Aorta (tissue), 5 donors: ENCODE measurements at regions not wholly inside any gene's neighbourhood (a gene's known extent, or its start where the extent isn't known, plus 50 kb on each side); places are given as distances from the start of the nearest gene placed in this dataset.

Experiments
- ATAC-seq: fragments of 200-7000 bp; cut with Tn5 transposase; one replicate; pipeline ENCODE4 v1.9.1; 2022; ENCODE audit warnings: moderate library complexity; ENCODE audit not compliant: low FRiP score
- DNase-seq, 2 donors: peaks; one replicate each; pipeline ENCODE4 v3.0.0-alpha.2; 2020
- H3K27ac ChIP-seq, 2 donors: one replicate each; pipeline ENCODE4 v1.5.1; 2013; ENCODE audit warnings: low read length in 2 of 2, mild to moderate bottlenecking in 2 of 2, moderate library complexity in 2 of 2, control low read depth in 1 of 2, inconsistent platforms in 1 of 2, low read depth in 1 of 2
- H3K27me3 ChIP-seq, 2 donors: one replicate each; pipeline ENCODE4 v1.6.1; 2013; ENCODE audit warnings: control low read depth in 1 of 2, low read length in 1 of 2, mild to moderate bottlenecking in 1 of 2, moderate library complexity in 1 of 2; ENCODE audit not compliant: insufficient read depth in 2 of 2, control insufficient read depth in 1 of 2
- H3K36me3 ChIP-seq, 2 donors: one replicate each; pipeline ENCODE4 v1.6.1; 2013; ENCODE audit warnings: control low read depth in 1 of 2, low read length in 1 of 2, mild to moderate bottlenecking in 1 of 2; ENCODE audit not compliant: insufficient read depth in 2 of 2, control insufficient read depth in 1 of 2
- H3K4me1 ChIP-seq, 2 donors: one replicate each; pipeline ENCODE4 v1.6.1; 2013; ENCODE audit warnings: low read length in 2 of 2, control low read depth in 1 of 2, mild to moderate bottlenecking in 1 of 2, moderate library complexity in 1 of 2; ENCODE audit not compliant: insufficient read depth in 2 of 2, control insufficient read depth in 1 of 2
- H3K4me3 ChIP-seq, 2 donors: one replicate each; pipeline ENCODE4 v1.5.1; 2013; ENCODE audit warnings: low read length in 2 of 2, control low read depth in 1 of 2, mild to moderate bottlenecking in 1 of 2
- H3K9me3 ChIP-seq: one replicate; pipeline ENCODE4 v1.6.1; 2013; ENCODE audit warnings: mild to moderate bottlenecking, low read length; ENCODE audit not compliant: control insufficient read depth
- WGBS, 2 donors: extraction: QIAGEN DNeasy Blood & Tissue Kit; methylation state at CpG; one replicate each; pipeline ENCODE4 v1.1.7; 2013; 5-methylcytosine and 5-hydroxymethylcytosine counted together
- intact Hi-C, 2 donors: fragments of 100-400 bp; cut with DNase I; formaldehyde crosslinking; loops; one replicate each; pipeline versions ENCODE4 v1.14.2 to v1.15.0; 2022
- donor health status: healthy with polysubstance abuse.
- donor health status: Bipolar disorder and iron deficiency.
- donor health status: DM: no; HTN: no; CAD: no.
- donor health status: DM: no; HTN: no; CAD: no.
- donor health status: DM: yes; HTN: yes; CAD: no.

- ATAC-seq = peak; percentile 83
- peak overlapping the region in 1 of 2 donors; percentile 19 for H3K27ac ChIP-seq
Observed at GRCh38 chr5:155258161-155258560, 244.6 kb downstream of the KIF4B start.

GRCh38 chr5:155259648-155260047, 246.1 kb downstream of the KIF4B start:
- no peaks in the 10 kb centered on the region for H3K9me3 ChIP-seq
- no peak overlapping the region for H3K4me3 ChIP-seq
- H3K27ac ChIP-seq = no peak overlapping the region
- ATAC-seq = no peak
- 87 to 90% methylated on average over 5 of the region's 5 CpGs for WGBS, 2 donors
- intact Hi-C loops = no loop called here
- H3K36me3 ChIP-seq = no peaks in the 10 kb centered on the region
- peaks cover 0 to 6% of the 10 kb centered on the region in 2 donors for H3K4me1 ChIP-seq
- H3K27me3 ChIP-seq = no peaks in the 10 kb centered on the region
- no peak for DNase-seq

More at GRCh38 chr5:155258161-155258560, 244.6 kb downstream of the KIF4B start:
- intact Hi-C loops = no loop called here
- peak in 1 of 2 donors; percentile 68 for DNase-seq
- WGBS, 2 donors = 2 to 5% methylated on average over 6 of the region's 6 CpGs
- no peaks in the 10 kb centered on the region for H3K27me3 ChIP-seq
- no peak overlapping the region for H3K4me3 ChIP-seq
- H3K4me1 ChIP-seq = peaks cover 0 to 6% of the 10 kb centered on the region in 2 donors
- H3K9me3 ChIP-seq = no peaks in the 10 kb centered on the region
- H3K36me3 ChIP-seq = no peaks in the 10 kb centered on the region

- no peaks in the 10 kb centered on the region for H3K27me3 ChIP-seq
- WGBS, 2 donors = 77 to 79% methylated on average over 3 of the region's 3 CpGs
- DNase-seq = no peak
- peaks cover 0 to 6% of the 10 kb centered on the region in 2 donors for H3K4me1 ChIP-seq
- no peaks in the 10 kb centered on the region for H3K36me3 ChIP-seq
- no peak overlapping the region for H3K27ac ChIP-seq
- H3K9me3 ChIP-seq = no peaks in the 10 kb centered on the region
- ATAC-seq = no peak
- no peak overlapping the region for H3K4me3 ChIP-seq
- intact Hi-C loops = no loop called here
Observed at GRCh38 chr5:155260798-155261197, 247.2 kb downstream of the KIF4B start.

- Histone ChIP-seq H3K36me3 (no peaks in the 10 kb centered on the region), H3K9me3 (no peaks in the 10 kb centered on the region), H3K4me3 (no peak overlapping the region), H3K27ac (no peak overlapping the region), H3K4me1 (no peaks in the 10 kb centered on the region), H3K27me3 (no peaks in the 10 kb centered on the region)
- 83 to 92% methylated on average over 2 of the region's 2 CpGs for WGBS, 2 donors
- intact Hi-C loops = no loop called here
- DNase-seq (no peak), ATAC-seq (no peak)
Observed at GRCh38 chr5:155263381-155263780, 249.8 kb downstream of the KIF4B start.

- WGBS, 2 donors = 50 to 53% methylated on average over 5 of the region's 5 CpGs
- Histone ChIP-seq H3K36me3 (no peaks in the 10 kb centered on the region), H3K4me1 (no peaks in the 10 kb centered on the region), H3K27ac (no peak overlapping the region), H3K27me3 (no peaks in the 10 kb centered on the region), H3K4me3 (no peak overlapping the region), H3K9me3 (no peaks in the 10 kb centered on the region)
- ATAC-seq (no peak), DNase-seq (no peak)
- intact Hi-C loops = no loop called here
Observed at GRCh38 chr5:155264809-155265208, 251.3 kb downstream of the KIF4B start.

DNA sequence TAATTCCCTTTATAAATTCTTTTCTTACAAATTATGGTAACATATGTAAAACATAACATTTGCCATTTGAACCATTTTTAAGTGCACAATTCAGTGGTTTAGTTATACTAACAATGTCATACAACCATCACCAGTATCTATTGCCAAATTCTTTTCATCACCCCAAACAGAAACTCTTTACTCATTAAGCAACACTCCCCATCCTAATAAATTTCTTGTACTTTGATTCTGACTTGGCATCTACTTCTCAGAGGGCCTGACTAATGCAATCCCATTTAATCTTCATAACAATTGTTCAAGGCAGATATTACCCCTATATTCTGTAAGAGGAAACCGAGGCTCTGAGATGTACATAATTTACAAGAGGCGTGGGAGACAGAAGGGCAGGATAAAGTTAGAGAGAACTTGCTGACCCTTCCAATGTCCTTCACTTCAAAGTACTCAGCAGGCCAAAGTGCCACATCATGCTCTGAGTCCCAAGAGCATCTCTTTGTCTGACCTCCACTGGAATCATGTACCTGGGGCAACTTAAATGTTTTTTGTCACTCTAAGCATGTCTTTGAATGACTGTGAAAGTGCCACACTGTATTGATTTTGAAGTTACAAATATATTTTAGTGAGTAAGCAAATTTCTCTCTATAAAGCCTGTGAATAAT, 255.3 kb downstream of the KIF4B start:
- Histone ChIP-seq H3K36me3 (no peaks in the 10 kb centered on the region), H3K4me1 (no peaks in the 10 kb centered on the region), H3K4me3 (no peak overlapping the region), H3K9me3 (no peaks in the 10 kb centered on the region), H3K27ac (no peak overlapping the region), H3K27me3 (no peaks in the 10 kb centered on the region)
- WGBS, 2 donors = 78 to 79% methylated on average over 2 of the region's 2 CpGs
- intact Hi-C loops = no loop called here
- ATAC-seq (no peak), DNase-seq (no peak)

DNA sequence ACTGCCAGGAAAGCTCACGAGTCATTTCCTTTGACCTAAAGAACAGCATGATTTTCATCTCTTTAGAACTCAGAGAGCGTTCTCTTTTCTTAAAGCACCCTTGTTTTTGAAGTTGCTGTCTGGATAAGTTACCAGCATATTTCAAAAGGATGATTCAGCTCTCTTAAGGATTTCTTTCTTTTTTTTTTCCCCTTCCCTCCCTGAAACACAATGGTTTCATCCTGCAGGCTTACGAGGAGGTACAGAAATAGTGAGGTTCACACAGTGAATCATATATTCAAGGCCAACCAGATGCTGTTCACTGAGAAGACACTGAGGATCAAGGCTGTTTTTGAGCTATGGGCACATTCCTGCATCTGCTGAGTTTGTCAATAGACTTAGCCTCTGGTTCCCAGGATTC, 257.2 kb downstream of the KIF4B start:
- 61 to 66% methylated on average over 3 of the region's 3 CpGs for WGBS, 2 donors
- H3K4me3 ChIP-seq = no peak overlapping the region

DNA sequence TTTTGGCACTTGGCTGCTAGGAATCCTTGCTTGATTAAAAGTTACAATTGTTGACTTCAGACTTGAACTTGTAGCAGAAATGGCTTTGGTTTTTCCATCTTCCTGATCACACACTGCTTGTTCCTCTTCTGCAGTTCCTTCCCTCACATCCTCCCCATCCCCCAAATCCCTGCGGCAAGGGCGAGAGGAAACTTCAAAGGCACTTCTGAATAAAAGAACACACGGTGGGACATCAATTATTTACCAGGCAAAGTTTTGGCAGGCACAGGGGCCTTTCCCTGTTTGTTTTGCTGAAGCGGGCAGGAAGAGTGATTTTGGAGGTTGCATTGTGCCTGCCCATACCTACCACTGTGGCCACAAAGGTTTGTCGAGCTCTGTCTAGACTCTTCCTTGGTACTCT, 260.9 kb downstream of the KIF4B start:
- no peaks in the 10 kb centered on the region for H3K36me3 ChIP-seq
- H3K4me3 ChIP-seq = no peak overlapping the region
- no peak for DNase-seq
- intact Hi-C loops = no loop called here
- no peak overlapping the region for H3K27ac ChIP-seq
- no peaks in the 10 kb centered on the region for H3K27me3 ChIP-seq
- no peaks in the 10 kb centered on the region for H3K9me3 ChIP-seq
- H3K4me1 ChIP-seq = no peaks in the 10 kb centered on the region
- ATAC-seq = no peak
- WGBS, 2 donors = 24 to 34% methylated on average over 5 of the region's 5 CpGs

More for the DNA sequence above, 257.2 kb downstream of the KIF4B start:
- no peak for DNase-seq
- Histone ChIP-seq H3K4me1 (no peaks in the 10 kb centered on the region), H3K27me3 (no peaks in the 10 kb centered on the region), H3K36me3 (no peaks in the 10 kb centered on the region), H3K27ac (no peak overlapping the region), H3K9me3 (no peaks in the 10 kb centered on the region)
- intact Hi-C loops = no loop called here
- no peak for ATAC-seq

DNA sequence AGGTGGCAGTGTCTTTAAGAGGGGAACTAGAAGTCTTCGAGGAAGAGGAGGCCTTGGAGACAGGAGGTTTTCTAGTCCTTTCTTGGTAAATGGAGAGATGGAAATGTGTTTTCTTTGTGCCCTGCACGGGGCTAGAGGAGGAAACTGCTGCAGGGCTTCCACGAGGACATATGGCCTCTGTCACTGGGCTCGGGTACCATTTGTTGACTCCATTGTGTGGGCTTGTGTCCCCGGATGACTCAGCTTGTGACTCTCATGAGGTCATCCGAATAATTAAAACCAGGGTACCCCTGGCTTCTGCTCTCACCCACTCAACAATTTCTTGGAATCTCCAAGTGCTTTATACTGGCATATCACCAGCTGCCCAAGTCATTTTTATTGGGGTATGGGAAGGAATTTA, 261.7 kb downstream of the KIF4B start:
- Histone ChIP-seq H3K27ac (no peak overlapping the region), H3K4me1 (no peaks in the 10 kb centered on the region), H3K27me3 (no peaks in the 10 kb centered on the region), H3K36me3 (no peaks in the 10 kb centered on the region), H3K4me3 (no peak overlapping the region), H3K9me3 (no peaks in the 10 kb centered on the region)
- DNase-seq = no peak
- intact Hi-C loops = no loop called here
- 58 to 66% methylated on average over 6 of the region's 6 CpGs for WGBS, 2 donors
- ATAC-seq = no peak
